Stimulated activated CD4-positive, alpha-beta T cell treated with anti-CD3 and anti-CD28 coated beads, Interleukin-1b, Interleukin-23, amount 100 ng/mL, for 24 hours (primary cell): ENCODE measurements at regions not wholly inside any gene's neighbourhood (a gene's known extent, or its start where the extent isn't known, plus 50 kb on each side); places are given as distances from the start of the nearest gene placed in this dataset.
A peak's percentile ranks its signal among the peaks of the same experiment; 100 is the strongest.
"Not testable (repeated sequence)": the region's sequence is repeated elsewhere in the genome, so short reads cannot be mapped to it uniquely, and the experiment has no call there.

ENCODE experiments used
- DNase-seq, 4 experiments: peaks; one replicate each; pipeline ENCODE4 v3.0.0-alpha.2; 2020; ENCODE audit warnings: low read depth in 4 of 4, low spot score in 1 of 4

DNA sequence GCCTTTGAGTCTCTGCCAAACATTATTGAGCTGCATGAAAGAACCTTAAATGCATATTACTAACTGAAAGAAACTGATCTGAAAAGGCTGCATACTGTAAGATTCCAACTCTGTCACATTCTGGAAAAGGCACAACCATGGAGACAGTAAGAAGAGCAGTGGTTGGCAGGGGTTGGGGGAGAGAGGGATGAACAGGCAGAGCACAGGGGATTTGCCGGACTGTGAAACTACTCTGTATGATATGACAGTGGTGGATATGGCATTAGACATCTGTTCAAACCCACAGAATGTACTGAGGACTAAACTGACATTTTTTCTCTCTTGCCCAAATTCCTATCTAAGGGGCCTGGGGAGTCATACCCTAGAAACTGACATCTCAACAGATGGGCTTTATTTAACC lies 138.4 kb downstream of the KCNJ12 start:
- DNase-seq = not testable (repeated sequence)

DNA sequence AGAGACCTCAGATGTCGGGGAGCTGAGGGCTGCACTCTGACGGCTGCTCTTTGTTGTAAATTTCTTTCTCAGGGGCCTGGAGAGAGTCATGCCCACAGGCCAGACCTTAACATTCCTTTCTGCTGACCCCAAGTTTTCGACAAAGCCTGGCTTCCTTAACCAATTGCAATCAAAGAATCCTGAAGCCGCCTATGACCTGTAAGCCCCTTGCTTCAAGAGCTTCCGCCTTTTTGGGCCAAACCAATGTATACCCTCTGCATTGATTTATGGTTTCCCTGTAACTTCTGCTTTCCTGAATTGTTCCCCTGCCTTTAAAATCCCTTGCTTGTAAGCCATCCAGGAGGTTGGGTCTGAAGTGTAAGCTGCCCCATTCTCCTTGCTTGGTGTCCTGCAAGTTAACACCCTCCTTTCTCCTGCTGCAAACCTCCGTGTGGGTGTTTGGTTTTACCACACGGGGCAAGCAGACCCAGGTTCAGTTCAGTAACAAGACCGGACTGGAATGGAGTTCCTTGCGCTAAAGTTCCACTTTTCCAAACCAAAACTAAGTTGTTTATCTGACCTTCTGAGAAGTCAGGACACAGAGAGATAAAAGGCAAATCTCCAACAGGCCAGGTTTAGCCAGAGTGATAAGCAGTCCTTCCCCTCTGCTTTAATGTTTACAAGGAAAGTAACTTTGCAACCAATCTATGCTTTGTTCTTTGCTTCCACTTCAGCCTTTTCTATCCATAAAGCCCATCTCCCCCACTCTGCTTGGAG lies 141.6 kb downstream of the KCNJ12 start:
- no peak for DNase-seq

- DNase-seq = no peak
Observed at GRCh38 chr17:21522755-21523336, 146.7 kb downstream of the KCNJ12 start.

GRCh38 chr17:21523497-21524210 lies 147.5 kb downstream of the KCNJ12 start:
- no peak for DNase-seq

DNA sequence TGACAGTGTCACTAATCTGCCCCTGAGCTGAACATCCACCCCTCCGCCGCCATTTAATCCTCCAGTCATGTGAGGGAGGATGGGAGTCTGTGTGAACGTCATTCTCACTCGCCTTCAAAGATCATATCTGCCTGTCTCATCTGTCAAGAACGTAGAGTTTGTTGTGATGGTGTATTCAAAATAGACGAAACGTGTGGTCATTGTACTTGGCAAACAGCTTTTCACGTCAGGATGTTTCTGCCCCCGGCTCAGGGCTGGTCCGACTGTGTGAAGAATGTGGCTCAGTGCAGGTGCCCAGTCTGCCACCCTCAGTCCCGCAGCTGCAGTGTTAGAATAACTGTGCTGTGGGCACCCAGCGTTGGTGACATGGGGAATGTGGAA lies 148.0 kb downstream of the KCNJ12 start:
- no peak for DNase-seq

DNA sequence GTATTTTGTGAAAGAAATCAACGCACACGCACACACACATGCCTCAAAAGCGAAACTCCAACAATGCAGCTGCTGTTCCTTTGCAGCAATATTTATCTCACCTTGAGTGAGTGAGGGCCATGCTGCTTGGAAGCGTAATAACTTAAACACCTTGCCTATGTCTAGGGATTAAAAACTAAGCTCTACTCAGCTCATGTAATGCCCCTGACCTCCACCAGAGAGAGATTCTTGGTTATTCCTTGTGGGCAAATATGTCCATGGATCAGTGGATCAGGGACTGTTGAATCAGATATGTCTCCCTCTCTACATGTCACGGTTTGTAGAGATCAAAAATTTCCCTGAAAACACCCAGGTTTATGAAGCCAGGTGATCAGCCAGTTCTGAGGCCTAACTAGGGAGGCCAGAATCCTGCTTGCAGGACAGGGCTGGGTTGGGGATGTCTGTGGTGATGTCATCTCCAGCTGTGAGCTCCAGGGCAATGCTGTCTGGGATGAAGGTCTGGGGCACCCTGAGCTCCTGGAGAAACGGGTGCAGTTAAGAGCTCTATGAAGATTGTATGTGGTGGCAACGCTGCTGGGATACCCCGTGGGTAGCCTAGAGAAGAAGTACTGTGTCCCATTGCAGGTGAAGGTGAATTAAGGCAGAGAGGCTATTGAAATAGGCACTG lies 149.4 kb downstream of the KCNJ12 start:
- no peak for DNase-seq

GRCh38 chr17:21528031-21528695 lies 152.0 kb downstream of the KCNJ12 start:
- DNase-seq = no peak

DNA sequence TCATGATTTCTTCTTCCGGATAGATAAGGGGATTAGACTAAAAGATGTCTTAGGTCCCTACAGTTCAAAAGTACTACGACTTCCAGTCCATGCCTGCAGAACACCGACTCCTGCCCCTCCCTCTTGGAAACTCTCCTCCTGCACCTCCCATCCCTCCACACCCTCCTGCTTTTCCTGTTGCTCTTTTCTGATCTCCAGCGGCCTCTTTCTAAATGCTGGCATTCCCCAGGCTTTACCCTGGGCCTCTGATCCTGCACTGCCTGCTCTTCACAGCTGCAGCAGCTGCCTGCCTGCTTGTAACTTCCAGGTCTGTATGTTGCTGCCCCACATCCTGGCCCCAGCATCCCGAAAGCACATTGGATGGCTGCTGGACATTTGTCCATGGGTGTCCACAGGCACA lies 154.2 kb downstream of the KCNJ12 start:
- DNase-seq = no peak

DNA sequence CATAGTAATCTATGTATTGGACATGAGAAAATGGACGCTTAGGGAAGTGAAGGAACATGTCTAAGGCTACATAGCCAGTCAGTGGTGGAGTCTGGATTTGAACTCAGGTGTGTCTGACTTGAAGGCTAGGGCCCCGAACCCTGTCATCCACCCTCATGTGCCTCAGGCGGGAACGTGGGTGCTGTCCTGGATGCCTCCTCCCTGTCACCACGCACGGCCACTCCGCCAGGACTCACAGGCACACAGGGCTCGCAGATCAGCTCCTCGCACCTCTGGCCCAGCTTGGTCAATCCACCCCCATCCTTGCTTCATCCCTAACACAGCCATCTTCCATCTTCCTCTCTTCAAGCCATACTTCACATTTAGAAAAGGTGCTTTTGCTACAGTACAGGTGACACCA lies 154.7 kb downstream of the KCNJ12 start:
- no peak for DNase-seq

DNA sequence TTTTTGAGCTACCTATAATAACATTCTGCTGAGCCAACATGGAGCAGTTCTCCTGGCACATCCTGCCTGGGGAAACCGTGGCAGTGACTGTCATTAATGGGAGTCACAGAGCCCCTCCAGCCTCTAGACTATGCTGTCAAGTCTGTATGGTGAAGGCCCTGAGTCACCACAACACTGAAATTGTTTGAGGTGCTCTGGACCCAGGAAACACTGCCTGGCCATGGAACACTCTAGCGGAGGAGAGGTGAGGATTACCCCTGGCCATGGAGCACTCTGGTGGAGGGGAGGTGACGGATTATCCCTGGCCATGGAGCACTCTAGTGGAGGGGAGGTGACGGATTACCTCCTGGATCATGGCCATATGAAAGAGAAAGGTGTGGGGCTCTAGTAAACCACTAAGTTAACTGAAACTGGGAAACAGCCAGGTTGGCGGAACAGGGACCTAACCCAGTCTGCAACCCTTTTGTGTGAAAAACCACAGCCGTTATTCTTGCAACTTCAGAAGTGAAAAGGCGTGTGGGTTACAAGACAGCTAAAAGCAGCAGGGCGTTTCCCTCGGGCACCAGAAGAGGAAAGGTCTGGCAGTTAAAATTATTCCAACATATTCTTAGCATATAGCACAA lies 156.7 kb downstream of the KCNJ12 start:
- no peak for DNase-seq

DNA sequence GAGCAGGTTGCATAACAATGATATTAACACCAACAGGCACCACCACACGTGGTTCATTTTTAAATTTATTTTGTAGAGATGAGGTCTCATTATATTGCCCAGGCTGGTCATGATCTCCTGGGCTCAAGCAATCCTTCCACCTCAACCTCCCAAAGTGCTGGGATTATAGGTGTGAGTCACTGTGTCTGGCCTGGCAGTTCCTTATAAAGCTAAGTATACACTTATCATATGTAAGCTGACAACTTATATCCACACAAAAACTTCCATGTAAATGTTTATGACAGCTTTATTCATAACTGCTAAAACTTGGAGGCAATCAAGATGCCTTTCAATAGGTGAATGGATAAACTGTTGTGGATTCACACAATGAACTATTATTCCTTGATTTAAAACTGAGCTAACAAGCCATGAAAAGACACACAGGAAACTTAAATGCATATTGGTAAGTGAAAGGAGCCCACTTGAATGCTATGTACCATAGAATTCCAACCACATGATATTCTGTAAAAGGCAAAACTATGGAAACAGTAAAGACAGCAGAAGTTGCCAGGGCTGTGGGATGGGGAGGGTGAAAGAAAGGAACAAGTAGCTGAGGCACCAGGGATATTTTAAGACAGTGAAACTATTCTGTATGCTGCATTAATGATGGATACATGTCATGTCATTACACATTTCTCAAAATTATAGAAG lies 156.5 kb upstream of the KCNJ18 start:
- no peak for DNase-seq

- DNase-seq = no peak
Observed at GRCh38 chr17:21537302-21537701, 155.0 kb upstream of the KCNJ18 start.

GRCh38 chr17:21538615-21539014 lies 153.7 kb upstream of the KCNJ18 start:
- no peak for DNase-seq

DNA sequence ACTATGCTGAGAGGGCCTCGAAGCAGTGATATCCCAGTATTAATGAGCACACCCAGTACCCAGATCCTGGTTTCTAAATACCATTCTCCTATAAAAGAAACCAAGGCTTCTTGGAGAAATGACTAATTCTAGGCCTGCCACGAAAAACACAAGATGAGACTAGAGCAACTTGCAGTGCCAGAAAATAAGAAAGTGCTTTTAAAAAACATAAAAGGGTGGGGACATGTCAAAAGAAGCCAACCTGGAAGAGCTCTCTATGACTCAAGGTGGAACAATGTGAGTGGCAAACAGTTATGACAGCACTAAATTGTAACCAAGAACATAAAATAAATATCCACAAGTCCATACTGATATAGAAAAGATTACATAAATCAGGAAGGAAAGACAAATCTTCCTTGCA lies 153.2 kb upstream of the KCNJ18 start:
- no peak for DNase-seq

DNA sequence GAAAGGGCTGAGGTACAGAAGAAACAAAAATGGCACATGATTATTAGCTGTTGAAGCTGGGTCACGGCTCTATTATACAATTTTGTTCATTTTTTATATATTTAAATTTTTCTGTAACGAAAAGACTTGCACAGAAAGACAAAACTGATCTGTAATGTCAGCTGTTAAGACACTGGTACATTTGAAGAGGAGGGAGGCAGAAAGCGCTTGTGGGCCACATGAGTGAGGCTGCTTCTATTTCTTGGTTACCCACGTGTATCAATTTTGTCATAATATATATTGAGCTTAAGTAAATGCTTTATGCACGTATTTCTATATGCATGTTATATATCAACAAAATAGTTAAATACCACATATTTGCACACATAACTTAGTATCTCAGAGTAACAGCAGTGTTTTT lies 151.8 kb upstream of the KCNJ18 start:
- no peak for DNase-seq

DNA sequence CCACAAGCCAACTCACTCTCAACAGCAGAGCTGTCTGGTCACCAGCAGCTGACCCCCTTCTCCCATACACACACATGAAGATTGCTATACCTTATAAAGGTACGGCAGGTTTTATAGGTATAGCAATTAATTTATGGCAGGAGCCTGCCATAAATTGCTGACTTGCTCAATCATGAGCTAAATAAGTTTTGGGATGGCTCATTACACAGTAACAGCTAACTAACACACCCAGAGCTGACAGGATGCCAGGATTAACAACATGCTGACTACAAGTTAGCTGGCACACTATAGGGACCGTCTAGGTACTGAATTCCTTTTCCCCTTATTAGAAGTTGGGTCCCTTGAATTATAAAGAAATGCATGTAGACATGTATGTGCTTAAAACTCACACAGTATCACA lies 150.3 kb upstream of the KCNJ18 start:
- no peak for DNase-seq

DNA sequence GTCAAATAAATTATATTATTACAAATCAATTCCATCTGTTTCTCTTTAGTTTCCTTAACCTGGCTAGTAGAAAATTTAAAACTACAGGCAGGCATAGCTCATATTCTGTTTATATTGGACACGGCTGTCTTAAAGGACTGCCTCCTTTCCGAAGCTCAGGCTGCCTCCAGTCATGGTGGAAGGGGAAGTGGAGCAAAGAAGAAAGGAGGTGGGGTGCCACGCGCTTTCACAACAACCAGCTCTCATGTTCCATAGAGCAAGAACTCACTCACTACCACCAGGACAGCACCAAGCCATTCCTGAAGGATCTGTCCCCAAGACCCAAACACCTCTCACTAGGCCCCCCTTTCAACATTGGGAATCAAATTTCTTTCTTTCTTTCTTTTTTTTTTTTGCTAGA lies 149.3 kb upstream of the KCNJ18 start:
- DNase-seq = no peak

- no peak for DNase-seq
Observed at GRCh38 chr17:21545064-21545463, 147.3 kb upstream of the KCNJ18 start.

GRCh38 chr17:21548236-21548635 lies 144.1 kb upstream of the KCNJ18 start:
- no peak for DNase-seq

DNA sequence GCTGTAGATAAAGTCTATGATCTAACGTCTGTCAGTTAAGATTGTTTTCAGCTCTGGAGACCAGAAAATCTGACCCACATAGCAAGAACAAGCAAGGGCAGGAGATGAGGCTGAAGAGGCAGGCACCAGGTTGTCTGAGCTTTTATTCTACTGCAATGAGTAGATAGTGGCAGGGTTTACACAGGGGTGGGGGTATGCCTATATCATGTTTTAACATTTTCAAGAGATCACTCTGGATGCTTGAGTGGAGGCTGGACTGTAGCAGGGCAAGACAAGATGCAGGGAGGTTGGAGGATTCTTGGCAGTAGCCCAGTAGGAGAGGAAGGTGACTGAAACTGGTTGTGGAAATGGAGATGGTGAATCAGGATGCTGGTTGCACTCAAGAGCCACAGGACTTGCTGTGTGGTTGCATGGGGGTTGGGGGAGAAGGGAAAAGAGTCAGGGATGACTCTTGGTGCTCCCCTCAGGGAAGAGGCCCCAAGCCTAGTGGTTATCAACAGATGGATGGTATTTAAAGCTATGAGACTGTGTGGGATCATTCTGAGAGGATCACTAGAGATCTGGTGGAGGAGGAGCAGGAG lies 143.1 kb upstream of the KCNJ18 start:
- DNase-seq = peak in 1 of 4 experiments; percentile 25
